ENCODE measurements at regions not wholly inside any gene's neighbourhood (a gene's known extent, or its start where the extent isn't known, plus 50 kb on each side); places are given as distances from the start of the nearest gene placed in this dataset.

- no peaks in the 10 kb centered on the region for H3K9me3 ChIP-seq (replicated peaks; ENCODE audit: control insufficient read depth, insufficient read depth, low read depth, low read length)
- no peak for TF ChIP-seq ZMIZ1 (IDR thresholded peaks at IDR 0.05; ENCODE audit: low read depth in 2 of 2, low read length in 2 of 2)
- no peak for TF ChIP-seq ADNP (tag; IDR thresholded peaks at IDR 0.05)
- no peak for TF ChIP-seq NRF1 (conservative IDR thresholded peaks at IDR 0.05 in 1 of 2, IDR thresholded peaks at IDR 0.05 in 1 of 2)
- no peak for TF ChIP-seq ZNF436 (CRISPR knock-in tag; IDR thresholded peaks at IDR 0.05)
- TF ChIP-seq NFE2L1 (tag; IDR thresholded peaks at IDR 0.05; ENCODE audit: borderline replicate concordance, low read depth), result no peak
- TF ChIP-seq NCOA1 (IDR thresholded peaks at IDR 0.05; ENCODE audit: low read depth), result no peak
- TF ChIP-seq ZNF668 (CRISPR knock-in tag; IDR thresholded peaks at IDR 0.05), result no peak
- TF ChIP-seq WHSC1 (IDR thresholded peaks at IDR 0.05; ENCODE audit: low read length), result no peak
- TF ChIP-seq TGIF2 (CRISPR knock-in tag; IDR thresholded peaks at IDR 0.05), result no peak
- TF ChIP-seq, protein P1, sequence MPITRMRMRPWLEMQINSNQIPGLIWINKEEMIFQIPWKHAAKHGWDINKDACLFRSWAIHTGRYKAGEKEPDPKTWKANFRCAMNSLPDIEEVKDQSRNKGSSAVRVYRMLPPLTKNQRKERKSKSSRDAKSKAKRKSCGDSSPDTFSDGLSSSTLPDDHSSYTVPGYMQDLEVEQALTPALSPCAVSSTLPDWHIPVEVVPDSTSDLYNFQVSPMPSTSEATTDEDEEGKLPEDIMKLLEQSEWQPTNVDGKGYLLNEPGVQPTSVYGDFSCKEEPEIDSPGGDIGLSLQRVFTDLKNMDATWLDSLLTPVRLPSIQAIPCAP (CRISPR knock-in tag; IDR thresholded peaks at IDR 0.05; ENCODE audit: borderline replicate concordance), result no peak
- TF ChIP-seq, protein P2, sequence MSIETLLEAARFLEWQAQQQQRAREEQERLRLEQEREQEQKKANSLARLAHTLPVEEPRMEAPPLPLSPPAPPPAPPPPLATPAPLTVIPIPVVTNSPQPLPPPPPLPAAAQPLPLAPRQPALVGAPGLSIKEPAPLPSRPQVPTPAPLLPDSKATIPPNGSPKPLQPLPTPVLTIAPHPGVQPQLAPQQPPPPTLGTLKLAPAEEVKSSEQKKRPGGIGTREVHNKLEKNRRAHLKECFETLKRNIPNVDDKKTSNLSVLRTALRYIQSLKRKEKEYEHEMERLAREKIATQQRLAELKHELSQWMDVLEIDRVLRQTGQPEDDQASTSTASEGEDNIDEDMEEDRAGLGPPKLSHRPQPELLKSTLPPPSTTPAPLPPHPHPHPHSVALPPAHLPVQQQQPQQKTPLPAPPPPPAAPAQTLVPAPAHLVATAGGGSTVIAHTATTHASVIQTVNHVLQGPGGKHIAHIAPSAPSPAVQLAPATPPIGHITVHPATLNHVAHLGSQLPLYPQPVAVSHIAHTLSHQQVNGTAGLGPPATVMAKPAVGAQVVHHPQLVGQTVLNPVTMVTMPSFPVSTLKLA (conservative IDR thresholded peaks at IDR 0.05), result no peak
- no peak for TF ChIP-seq RFX1 (IDR thresholded peaks at IDR 0.05)
- no peak for TF ChIP-seq GTF2A2 (tag; IDR thresholded peaks at IDR 0.05)
- no peak for TF ChIP-seq DPF2 (IDR thresholded peaks at IDR 0.05)
- no peak overlapping the region for H3K4me2 ChIP-seq (ENCODE audit: insufficient read depth, low read length)
- H3K9ac ChIP-seq (ENCODE audit: insufficient read depth in 1 of 2, low read depth in 2 of 2, low read length in 2 of 2), result no peak overlapping the region
- 0% methylated on average over 6 of the region's 6 CpGs for WGBS (ENCODE audit: insufficient coverage, low coverage, missing lambda C conversion rate)
- no peak overlapping the region for H2AFZ ChIP-seq (ENCODE audit: low read depth, low read length)
- intact Hi-C loops (cut with micrococcal nuclease) (no loop called here), in situ Hi-C loops (cut with MboI) (no loop called here)
- no peaks in the 10 kb centered on the region for H3K79me2 ChIP-seq (ENCODE audit: control insufficient read depth, insufficient read depth, low read length)
- DNase-seq (ENCODE audit: extremely low read depth in 1 of 4, low spot score in 3 of 4), result no peak
- no peaks in the 10 kb centered on the region for H4K20me1 ChIP-seq (replicated peaks; ENCODE audit: control insufficient read depth, insufficient read depth, low read length)
- no peak for FAIRE-seq
- no peaks in the 10 kb centered on the region for H3K27me3 ChIP-seq (ENCODE audit: control insufficient read depth in 2 of 2, insufficient read depth in 2 of 2, low read length in 2 of 2)
- no peaks in the 10 kb centered on the region for H3K36me3 ChIP-seq (ENCODE audit: control insufficient read depth, insufficient read depth, low read length)
- H3K4me1 ChIP-seq (replicated peaks in 1 of 2; ENCODE audit: control insufficient read depth in 2 of 2, insufficient read depth in 2 of 2, low read length in 2 of 2), result no peaks in the 10 kb centered on the region
- H3K4me3 ChIP-seq, result no peak overlapping the region
- BruUV-seq (replicated peaks), result no TSS peak
- ChIA-PET CTCF (ENCODE audit: low intra/inter-chr PET ratio) (no interaction called here), POLR2A (no interaction called here)
- H3K27ac ChIP-seq (ENCODE audit: extremely low read depth, low read depth, low read length), result no peak overlapping the region
- no peaks in the 10 kb centered on the region for H3K9me1 ChIP-seq (ENCODE audit: control insufficient read depth, insufficient read depth, low read length)
- ATAC-seq, result no peak
Measured at GRCh38 chr3:53956586-53956985, 64.9 kb upstream of the SELENOK start.

Measured in K562 (cell line).